ENCODE measurements at regions not wholly inside any gene's neighbourhood (a gene's known extent, or its start where the extent isn't known, plus 50 kb on each side); places are given as distances from the start of the nearest gene placed in this dataset.
"Not testable (repeated sequence)": the region's sequence is repeated elsewhere in the genome, so short reads cannot be mapped to it uniquely, and the experiment has no call there.

DNA sequence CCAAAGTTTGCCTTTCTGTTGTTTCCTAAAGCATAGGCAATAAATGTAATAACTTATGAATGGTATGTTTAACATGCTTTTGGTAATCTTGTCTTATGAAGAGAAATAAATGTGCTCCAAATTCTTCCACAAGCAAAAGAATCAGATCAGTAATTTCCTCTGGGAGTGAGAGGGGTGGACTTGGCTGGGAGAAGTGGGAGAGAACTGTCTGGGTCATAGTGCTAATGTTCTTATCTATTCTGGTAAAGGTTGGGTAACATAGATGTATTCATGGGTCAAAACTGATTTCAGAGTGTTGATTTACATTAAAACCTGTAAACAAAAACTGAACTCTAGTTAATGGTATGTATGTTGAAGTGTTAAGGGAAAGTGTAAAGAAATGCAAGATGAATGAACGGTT, 211.7 kb upstream of the IRS2 start:
- no peak for TF ChIP-seq POLR2A (IDR thresholded peaks at IDR 0.05)
- no peak for TF ChIP-seq POLR2AphosphoS5 (IDR thresholded peaks at IDR 0.05; ENCODE audit: insufficient read depth in 1 of 2, low read depth in 1 of 2)
- TF ChIP-seq, protein P1, sequence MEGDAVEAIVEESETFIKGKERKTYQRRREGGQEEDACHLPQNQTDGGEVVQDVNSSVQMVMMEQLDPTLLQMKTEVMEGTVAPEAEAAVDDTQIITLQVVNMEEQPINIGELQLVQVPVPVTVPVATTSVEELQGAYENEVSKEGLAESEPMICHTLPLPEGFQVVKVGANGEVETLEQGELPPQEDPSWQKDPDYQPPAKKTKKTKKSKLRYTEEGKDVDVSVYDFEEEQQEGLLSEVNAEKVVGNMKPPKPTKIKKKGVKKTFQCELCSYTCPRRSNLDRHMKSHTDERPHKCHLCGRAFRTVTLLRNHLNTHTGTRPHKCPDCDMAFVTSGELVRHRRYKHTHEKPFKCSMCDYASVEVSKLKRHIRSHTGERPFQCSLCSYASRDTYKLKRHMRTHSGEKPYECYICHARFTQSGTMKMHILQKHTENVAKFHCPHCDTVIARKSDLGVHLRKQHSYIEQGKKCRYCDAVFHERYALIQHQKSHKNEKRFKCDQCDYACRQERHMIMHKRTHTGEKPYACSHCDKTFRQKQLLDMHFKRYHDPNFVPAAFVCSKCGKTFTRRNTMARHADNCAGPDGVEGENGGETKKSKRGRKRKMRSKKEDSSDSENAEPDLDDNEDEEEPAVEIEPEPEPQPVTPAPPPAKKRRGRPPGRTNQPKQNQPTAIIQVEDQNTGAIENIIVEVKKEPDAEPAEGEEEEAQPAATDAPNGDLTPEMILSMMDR (IDR thresholded peaks at IDR 0.05), result no peak
- H3K36me3 ChIP-seq, result no peaks in the 10 kb centered on the region

DNA sequence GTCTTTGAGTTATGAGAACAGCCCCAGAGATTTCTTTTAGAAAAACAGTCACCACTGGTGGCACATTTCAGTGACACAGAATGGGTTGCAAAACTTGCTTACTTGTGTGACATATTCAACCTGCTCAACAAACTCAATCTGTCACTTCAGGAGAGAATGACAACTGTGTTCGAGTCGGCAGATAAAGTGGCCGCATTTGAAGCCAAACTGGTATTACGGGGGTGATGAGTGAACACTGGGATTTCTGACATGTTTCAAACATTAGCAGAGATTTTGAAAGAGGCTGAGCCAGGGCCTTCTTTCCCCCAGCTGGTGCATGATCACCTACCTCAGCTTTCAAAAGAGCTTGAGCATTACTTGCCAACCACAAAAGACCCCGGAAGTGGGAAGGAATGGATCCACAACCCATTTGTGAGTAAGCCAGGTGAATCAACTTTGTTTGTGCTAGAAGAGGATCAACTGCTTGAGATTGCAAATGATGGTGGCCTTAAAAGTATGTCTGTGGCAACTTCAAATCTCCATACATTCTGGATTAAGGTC, 210.7 kb upstream of the IRS2 start:
- H3K4me3 ChIP-seq; DNase-seq (ENCODE audit: extremely low spot score in 2 of 2); H3K27ac ChIP-seq; H3K36me3 ChIP-seq; H3K9me3 ChIP-seq; H3K4me1 ChIP-seq; H3K27me3 ChIP-seq; intact Hi-C loops (cut with DNase I): not testable (repeated sequence)

More for the DNA sequence above, 211.7 kb upstream of the IRS2 start:
- no peaks in the 10 kb centered on the region for H3K27me3 ChIP-seq
- no peak overlapping the region for H3K27ac ChIP-seq
- intact Hi-C loops (cut with DNase I), result no loop called here
- H3K4me3 ChIP-seq, result no peak overlapping the region
- no peak for DNase-seq (ENCODE audit: extremely low spot score in 2 of 2)
- no peaks in the 10 kb centered on the region for H3K4me1 ChIP-seq
- H3K9me3 ChIP-seq, result no peaks in the 10 kb centered on the region

GRCh38 chr13:109996404-109996960, 210.1 kb upstream of the IRS2 start:
- no peak overlapping the region for H3K4me3 ChIP-seq
- no peak for DNase-seq (ENCODE audit: extremely low spot score in 2 of 2)
- intact Hi-C loops (cut with DNase I), result no loop called here
- TF ChIP-seq POLR2AphosphoS5 (IDR thresholded peaks at IDR 0.05; ENCODE audit: insufficient read depth in 1 of 2, low read depth in 1 of 2), result no peak
- TF ChIP-seq, protein P1 (IDR thresholded peaks at IDR 0.05), result no peak
- TF ChIP-seq POLR2A (IDR thresholded peaks at IDR 0.05), result no peak
- H3K36me3 ChIP-seq, result no peaks in the 10 kb centered on the region
- no peak overlapping the region for H3K27ac ChIP-seq
- H3K9me3 ChIP-seq, result no peaks in the 10 kb centered on the region
- H3K27me3 ChIP-seq, result no peaks in the 10 kb centered on the region
- H3K4me1 ChIP-seq, result no peaks in the 10 kb centered on the region

DNA sequence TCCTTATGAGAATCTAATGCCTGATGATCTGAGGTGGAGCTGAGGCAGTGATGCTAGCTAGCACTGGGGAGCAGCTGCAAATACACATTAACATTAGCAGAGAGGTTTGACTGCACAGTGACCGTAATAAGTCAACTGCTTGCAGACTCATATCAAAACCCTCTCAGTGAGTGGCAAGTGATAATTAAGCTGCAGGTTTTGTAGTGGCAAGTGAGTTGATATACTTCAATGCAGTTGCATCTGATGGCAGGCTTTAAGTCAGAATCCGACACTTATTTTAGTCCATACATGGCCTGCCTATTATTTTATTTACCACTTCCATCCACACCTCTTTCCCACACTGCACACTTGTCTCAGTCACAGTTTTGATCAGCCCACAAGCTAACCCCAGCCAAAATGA, 209.2 kb upstream of the IRS2 start:
- no peaks in the 10 kb centered on the region for H3K36me3 ChIP-seq
- H3K9me3 ChIP-seq, result no peaks in the 10 kb centered on the region
- H3K27me3 ChIP-seq, result no peaks in the 10 kb centered on the region
- H3K4me1 ChIP-seq, result no peaks in the 10 kb centered on the region
- intact Hi-C loops (cut with DNase I), result no loop called here
- TF ChIP-seq POLR2AphosphoS5 (IDR thresholded peaks at IDR 0.05; ENCODE audit: insufficient read depth in 1 of 2, low read depth in 1 of 2), result no peak
- DNase-seq (ENCODE audit: extremely low spot score in 2 of 2), result no peak
- no peak overlapping the region for H3K4me3 ChIP-seq
- no peak overlapping the region for H3K27ac ChIP-seq

GRCh38 chr13:109990296-109990695, 203.9 kb upstream of the IRS2 start:
- Histone ChIP-seq H3K27me3 (no peaks in the 10 kb centered on the region), H3K9me3 (no peaks in the 10 kb centered on the region)
- DNase-seq (ENCODE audit: extremely low spot score in 2 of 2), result no peak

DNA sequence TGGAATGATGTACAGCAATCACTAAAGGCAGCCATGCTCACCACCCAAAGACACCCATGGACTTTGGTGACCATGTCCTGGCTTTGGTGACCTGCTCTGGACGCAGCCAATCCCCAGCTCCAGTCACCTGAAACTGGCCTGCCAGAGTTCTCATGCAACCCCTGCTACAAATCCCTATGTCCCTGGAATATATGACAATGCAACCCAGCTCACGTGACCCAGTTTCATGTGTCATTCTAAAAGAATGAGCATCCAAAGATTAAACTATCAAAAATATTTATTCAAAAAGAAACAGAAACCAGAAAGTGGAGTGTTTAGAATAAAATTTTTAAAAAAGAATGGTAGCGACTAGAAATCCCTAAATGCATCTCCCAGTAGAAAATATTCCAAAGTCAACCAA, 203.3 kb upstream of the IRS2 start:
- TF ChIP-seq POLR2AphosphoS5 (IDR thresholded peaks at IDR 0.05; ENCODE audit: insufficient read depth in 1 of 2, low read depth in 1 of 2) (no peak), POLR2A (IDR thresholded peaks at IDR 0.05) (no peak)
- TF ChIP-seq, protein P1 (IDR thresholded peaks at IDR 0.05), result no peak
- Histone ChIP-seq H3K36me3 (no peaks in the 10 kb centered on the region), H3K9me3 (no peaks in the 10 kb centered on the region), H3K4me3 (no peak overlapping the region), H3K4me1 (no peaks in the 10 kb centered on the region), H3K27me3 (no peaks in the 10 kb centered on the region), H3K27ac (no peak overlapping the region)
- no peak for DNase-seq (ENCODE audit: extremely low spot score in 2 of 2)
- intact Hi-C loops (cut with DNase I), result no loop called here

More at GRCh38 chr13:109990296-109990695, 203.9 kb upstream of the IRS2 start:
- TF ChIP-seq, protein P1 (IDR thresholded peaks at IDR 0.05), result no peak
- no peak for TF ChIP-seq POLR2A (IDR thresholded peaks at IDR 0.05)
- no peak for TF ChIP-seq POLR2AphosphoS5 (IDR thresholded peaks at IDR 0.05; ENCODE audit: insufficient read depth in 1 of 2, low read depth in 1 of 2)
- Histone ChIP-seq H3K27ac (no peak overlapping the region), H3K36me3 (no peaks in the 10 kb centered on the region), H3K4me3 (no peak overlapping the region), H3K4me1 (no peaks in the 10 kb centered on the region)
- intact Hi-C loops (cut with DNase I), result no loop called here

Measured in vagina (tissue), 2 donors.